HFFc6 (cell line): ENCODE measurements at regions not wholly inside any gene's neighbourhood (a gene's known extent, or its start where the extent isn't known, plus 50 kb on each side); places are given as distances from the start of the nearest gene placed in this dataset.

Experiments used
- DNase-seq: peaks from one replicate; pipeline ENCODE4 v3.0.0-alpha.2; 2018
- H3K27ac Mint-ChIP-seq: 2 replicates; pipeline ENCODE4 v1.8.0; 2020; ENCODE audit warnings: mild to moderate bottlenecking, mixed read lengths
- H3K27me3 Mint-ChIP-seq: 2 replicates; pipeline ENCODE4 v1.8.0; 2021; ENCODE audit warnings: mild to moderate bottlenecking, moderate library complexity, mixed read lengths; ENCODE audit not compliant: insufficient read depth
- H3K36me3 Mint-ChIP-seq: 2 replicates; pipeline ENCODE4 v1.8.0; 2021; ENCODE audit warnings: low read depth, mixed read lengths
- H3K4me1 Mint-ChIP-seq: 2 replicates; pipeline ENCODE4 v1.8.0; 2020; ENCODE audit warnings: low read depth, mixed read lengths
- H3K4me3 Mint-ChIP-seq: 2 replicates; pipeline ENCODE4 v1.8.0; 2020; ENCODE audit warnings: mild to moderate bottlenecking, moderate library complexity, mixed read lengths
- H3K9me3 Mint-ChIP-seq: 2 replicates; pipeline ENCODE4 v1.8.0; 2020; ENCODE audit warnings: mild to moderate bottlenecking, mixed read lengths
- TF ChIP-seq, protein P1 (sequence below): fragments of 200-600 bp; sonication (generic); IDR thresholded peaks from 2 replicates; pipeline ENCODE4 v1.5.0; 2021; ENCODE audit warnings: antibody characterized with exemption, mild to moderate bottlenecking

DNA sequence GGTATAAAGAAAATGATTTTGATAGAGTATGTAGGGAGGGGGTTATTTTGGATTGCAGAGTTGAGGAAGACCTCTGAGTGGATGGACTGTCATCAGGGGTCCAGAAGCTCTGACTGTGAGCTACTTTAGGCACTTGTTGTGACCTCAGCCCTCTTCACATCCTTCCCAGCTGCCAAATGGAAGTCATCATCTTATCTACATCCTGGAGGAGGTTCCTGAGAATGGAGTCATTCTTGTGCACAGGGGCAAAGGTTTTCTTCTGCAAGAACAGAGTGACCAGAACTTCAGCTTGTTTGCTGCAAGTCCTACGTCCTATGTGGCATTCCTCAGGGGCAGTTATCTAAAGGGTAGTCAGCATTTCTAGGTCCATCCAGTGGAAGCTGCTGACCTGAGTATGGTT, 393.8 kb downstream of the AASDHPPT start:
- H3K4me1 Mint-ChIP-seq = peaks cover 48% of the 10 kb centered on the region

DNA sequence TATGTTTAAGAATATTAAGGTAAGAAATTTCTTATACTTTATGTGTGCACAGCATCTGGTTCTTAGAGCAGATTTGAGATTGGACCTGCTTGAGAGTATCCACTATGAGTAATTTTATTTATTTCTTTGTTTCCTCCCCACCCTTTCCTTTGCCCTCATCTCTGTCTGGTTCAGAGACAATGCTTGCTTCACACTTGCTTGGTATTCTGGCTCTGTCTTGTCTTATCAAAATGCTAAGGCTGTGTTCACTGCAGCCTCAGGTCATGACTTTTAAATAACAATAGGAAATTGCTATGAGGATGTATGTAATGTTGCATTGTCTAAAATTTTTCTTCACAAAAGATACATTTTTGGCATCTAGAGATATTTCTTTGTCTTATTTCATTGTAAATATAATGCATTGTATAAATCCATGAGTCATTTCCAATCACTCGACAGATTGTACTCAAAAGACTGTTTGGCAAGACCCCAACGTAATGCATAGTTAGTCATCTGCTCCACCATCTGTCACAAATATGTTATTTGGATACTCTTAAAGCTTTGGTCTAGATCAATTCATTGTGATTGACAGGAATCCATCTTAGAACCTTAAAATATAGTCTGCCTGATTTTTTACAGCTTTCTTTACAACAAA, 395.7 kb downstream of the AASDHPPT start:
- H3K36me3 Mint-ChIP-seq = peaks cover 4% of the 10 kb centered on the region; the same call in 1 of the 2 replicates
- H3K4me3 Mint-ChIP-seq = no peak overlapping the region
- peaks cover 29% of the 10 kb centered on the region for H3K4me1 Mint-ChIP-seq
- H3K27me3 Mint-ChIP-seq = no peaks in the 10 kb centered on the region
- no peaks in the 10 kb centered on the region for H3K9me3 Mint-ChIP-seq
- TF ChIP-seq, protein P1, sequence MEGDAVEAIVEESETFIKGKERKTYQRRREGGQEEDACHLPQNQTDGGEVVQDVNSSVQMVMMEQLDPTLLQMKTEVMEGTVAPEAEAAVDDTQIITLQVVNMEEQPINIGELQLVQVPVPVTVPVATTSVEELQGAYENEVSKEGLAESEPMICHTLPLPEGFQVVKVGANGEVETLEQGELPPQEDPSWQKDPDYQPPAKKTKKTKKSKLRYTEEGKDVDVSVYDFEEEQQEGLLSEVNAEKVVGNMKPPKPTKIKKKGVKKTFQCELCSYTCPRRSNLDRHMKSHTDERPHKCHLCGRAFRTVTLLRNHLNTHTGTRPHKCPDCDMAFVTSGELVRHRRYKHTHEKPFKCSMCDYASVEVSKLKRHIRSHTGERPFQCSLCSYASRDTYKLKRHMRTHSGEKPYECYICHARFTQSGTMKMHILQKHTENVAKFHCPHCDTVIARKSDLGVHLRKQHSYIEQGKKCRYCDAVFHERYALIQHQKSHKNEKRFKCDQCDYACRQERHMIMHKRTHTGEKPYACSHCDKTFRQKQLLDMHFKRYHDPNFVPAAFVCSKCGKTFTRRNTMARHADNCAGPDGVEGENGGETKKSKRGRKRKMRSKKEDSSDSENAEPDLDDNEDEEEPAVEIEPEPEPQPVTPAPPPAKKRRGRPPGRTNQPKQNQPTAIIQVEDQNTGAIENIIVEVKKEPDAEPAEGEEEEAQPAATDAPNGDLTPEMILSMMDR = no peak
- no peak overlapping the region for H3K27ac Mint-ChIP-seq
- no peak for DNase-seq

More for the DNA sequence above, 393.8 kb downstream of the AASDHPPT start:
- Mint-ChIP-seq H3K36me3 (peaks cover 4% of the 10 kb centered on the region; the same call in 1 of the 2 replicates), H3K4me3 (no peak overlapping the region), H3K9me3 (no peaks in the 10 kb centered on the region), H3K27me3 (no peaks in the 10 kb centered on the region), H3K27ac (no peak overlapping the region)
- TF ChIP-seq, protein P1 = no peak
- DNase-seq = no peak

- TF ChIP-seq, protein P1 = no peak
- Mint-ChIP-seq H3K9me3 (no peaks in the 10 kb centered on the region), H3K4me1 (peaks cover 20% of the 10 kb centered on the region), H3K27ac (no peak overlapping the region), H3K36me3 (no peaks in the 10 kb centered on the region), H3K27me3 (no peaks in the 10 kb centered on the region), H3K4me3 (no peak overlapping the region)
- no peak for DNase-seq
Observed at GRCh38 chr11:106474274-106474673, 396.8 kb downstream of the AASDHPPT start.

DNA sequence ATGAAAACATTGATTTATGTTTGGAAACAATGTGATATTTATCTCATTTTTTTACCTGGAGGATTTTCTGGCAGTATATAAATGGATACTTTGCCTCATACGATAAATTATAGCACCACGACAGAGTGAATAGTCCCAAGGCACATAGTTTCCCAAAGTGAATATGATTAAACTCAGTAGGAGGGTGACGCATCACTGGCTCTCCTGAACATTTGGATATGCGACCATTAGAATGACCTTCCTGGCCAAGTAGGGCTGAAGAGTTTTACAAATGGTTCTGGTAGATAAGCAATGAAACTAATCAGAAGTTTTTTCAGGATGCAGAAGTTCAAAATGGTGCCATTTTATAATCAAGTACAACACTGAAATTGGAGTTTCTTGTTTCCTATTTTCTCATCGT, 397.7 kb downstream of the AASDHPPT start:
- Mint-ChIP-seq H3K36me3 (no peaks in the 10 kb centered on the region), H3K4me3 (no peak overlapping the region), H3K27me3 (no peaks in the 10 kb centered on the region), H3K9me3 (no peaks in the 10 kb centered on the region), H3K27ac (no peak overlapping the region), H3K4me1 (peaks cover 26% of the 10 kb centered on the region)
- no peak for DNase-seq
- TF ChIP-seq, protein P1 = no peak

DNA sequence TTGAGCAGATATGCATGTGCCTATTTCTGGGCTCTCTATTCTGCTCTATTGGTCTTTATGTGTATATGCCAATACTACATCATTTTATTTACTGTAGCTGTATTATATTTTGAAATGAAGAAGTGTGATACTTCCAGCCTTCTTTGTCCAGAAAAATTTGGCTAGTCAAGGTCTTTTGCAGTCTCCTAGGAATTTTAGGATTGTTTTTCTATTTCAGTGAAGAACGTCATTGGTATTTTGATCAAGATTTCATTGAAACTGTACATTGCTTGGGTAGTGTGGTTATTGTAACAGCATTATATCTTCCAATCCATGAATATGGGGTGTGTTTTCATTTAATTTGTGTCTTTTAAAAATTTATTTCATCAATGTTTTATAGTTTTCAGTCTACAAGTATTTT, 400.3 kb downstream of the AASDHPPT start:
- no peak overlapping the region for H3K27ac Mint-ChIP-seq

More for the DNA sequence above, 400.3 kb downstream of the AASDHPPT start:
- Mint-ChIP-seq H3K9me3 (no peaks in the 10 kb centered on the region), H3K4me3 (no peak overlapping the region), H3K27me3 (no peaks in the 10 kb centered on the region), H3K4me1 (peaks cover 17% of the 10 kb centered on the region), H3K36me3 (no peaks in the 10 kb centered on the region)
- DNase-seq = no peak
- TF ChIP-seq, protein P1 = no peak
